ENCODE measurements at regions not wholly inside any gene's neighbourhood (a gene's known extent, or its start where the extent isn't known, plus 50 kb on each side); places are given as distances from the start of the nearest gene placed in this dataset.
A peak's percentile ranks its signal among the peaks of the same experiment; 100 is the strongest.
"Not testable (repeated sequence)": the region's sequence is repeated elsewhere in the genome, so short reads cannot be mapped to it uniquely, and the experiment has no call there.

- no peak for DNase-seq (ENCODE audit: low spot score)
Measured at GRCh38 chr2:34294961-34295360, 695.9 kb upstream of the FAM98A start.

GRCh38 chr2:34291076-34291475 is 692.0 kb upstream of the FAM98A start:
- no peak for DNase-seq (ENCODE audit: low spot score)

- DNase-seq (ENCODE audit: low spot score) = peak; percentile 6
Measured at GRCh38 chr2:34288016-34288415, 688.9 kb upstream of the FAM98A start.

GRCh38 chr2:34280606-34281005 is 681.5 kb upstream of the FAM98A start:
- DNase-seq (ENCODE audit: low spot score) = no peak

- no peak for DNase-seq (ENCODE audit: low spot score)
Measured at GRCh38 chr2:34266908-34267697, 668.0 kb upstream of the FAM98A start.

GRCh38 chr2:34261701-34262100 is 662.6 kb upstream of the FAM98A start:
- no peak for DNase-seq (ENCODE audit: low spot score)

- no peak for DNase-seq (ENCODE audit: low spot score)
Measured at GRCh38 chr2:34254272-34254878, 655.3 kb upstream of the FAM98A start.

GRCh38 chr2:34252111-34252510 is 653.0 kb upstream of the FAM98A start:
- no peak for DNase-seq (ENCODE audit: low spot score)

- no peak for DNase-seq (ENCODE audit: low spot score)
Measured at GRCh38 chr2:34251578-34251977, 652.5 kb upstream of the FAM98A start.

- no peak for DNase-seq (ENCODE audit: low spot score)
Measured at GRCh38 chr2:34244195-34244594, 645.1 kb upstream of the FAM98A start.

- DNase-seq (ENCODE audit: low spot score) = no peak
Measured at GRCh38 chr2:34242763-34243123, 643.6 kb upstream of the FAM98A start.

GRCh38 chr2:34241905-34242762 is 643.0 kb upstream of the FAM98A start:
- no peak for DNase-seq (ENCODE audit: low spot score)

- no peak for DNase-seq (ENCODE audit: low spot score)
Measured at GRCh38 chr2:34239511-34239910, 640.4 kb upstream of the FAM98A start.

- no peak for DNase-seq (ENCODE audit: low spot score)
Measured at GRCh38 chr2:34234823-34235222, 635.7 kb upstream of the FAM98A start.

- no peak for DNase-seq (ENCODE audit: low spot score)
Measured at GRCh38 chr2:34229998-34230397, 630.9 kb upstream of the FAM98A start.

GRCh38 chr2:34215174-34215573 is 616.1 kb upstream of the FAM98A start:
- DNase-seq (ENCODE audit: low spot score) = no peak

- not testable (repeated sequence) for DNase-seq (ENCODE audit: low spot score)
Measured at GRCh38 chr2:34210382-34210781, 611.3 kb upstream of the FAM98A start.

- no peak for DNase-seq (ENCODE audit: low spot score)
Measured at GRCh38 chr2:34204560-34204959, 605.5 kb upstream of the FAM98A start.

- DNase-seq (ENCODE audit: low spot score) = no peak
Measured at GRCh38 chr2:34201099-34201498, 602.0 kb upstream of the FAM98A start.

GRCh38 chr2:34199971-34200370 is 600.9 kb upstream of the FAM98A start:
- no peak for DNase-seq (ENCODE audit: low spot score)

- no peak for DNase-seq (ENCODE audit: low spot score)
Measured at GRCh38 chr2:34193164-34193563, 594.1 kb upstream of the FAM98A start.

GRCh38 chr2:34188464-34189303 is 589.6 kb upstream of the FAM98A start:
- DNase-seq (ENCODE audit: low spot score) = no peak

Data from COLO829 (cell line).